Endothelial cell of umbilical vein (primary cell): ENCODE measurements at regions not wholly inside any gene's neighbourhood (a gene's known extent, or its start where the extent isn't known, plus 50 kb on each side); places are given as distances from the start of the nearest gene placed in this dataset.

ENCODE experiments used
- BruUV-seq: library from RNA; stranded (reverse); fragments of 400-500 nt; replicated peaks from 2 replicates; lab custom pipeline; 2021; lab: Mats Ljungman, UMichigan
- CTCF ChIA-PET: fragments of 300-600, 350-600 bp; sonication (Branson Sonifier 250); formaldehyde crosslinking; loops from one replicate; lab custom pipeline; 2021; ENCODE audit warnings: antibody characterized with exemption, inconsistent platforms; lab: Charles Lee
- POLR2A ChIA-PET: fragments of 300-600, 350-600 bp; sonication (Branson Sonifier 250); formaldehyde crosslinking; loops from one replicate; lab custom pipeline; 2021; ENCODE audit warnings: antibody characterized with exemption, inconsistent platforms; lab: Charles Lee
- DNase-seq: peaks from one replicate; pipeline ENCODE4 v3.0.0-alpha.2; 2011; ENCODE audit warnings: low read depth, low spot score
- FAIRE-seq: peaks from 2 replicates; lab custom pipeline; 2011; peaks lifted over from hg19 to GRCh38; lab: Jason Lieb, UNC
- H2AFZ ChIP-seq: 2 replicates; pipeline ENCODE4 v1.6.0; 2012; ENCODE audit warnings: low read depth, low read length, control low read depth, inconsistent platforms
- H3K27ac ChIP-seq: 2 replicates; pipeline ENCODE4 v1.5.1; 2011; ENCODE audit warnings: low read depth, mild to moderate bottlenecking, control low read depth, low read length, moderate library complexity; ENCODE audit not compliant: insufficient read depth
- H3K27me3 ChIP-seq, 2 experiments: 2 replicates each; pipeline versions ENCODE4 v1.6.0 to v1.6.1; 2011; ENCODE audit warnings: low read length in 2 of 2, mixed read lengths in 1 of 2; ENCODE audit not compliant: control insufficient read depth in 2 of 2, insufficient read depth in 2 of 2
- H3K36me3 ChIP-seq, 2 experiments: 2 replicates in 1 of 2; 3 replicates in 1 of 2; pipeline ENCODE4 v1.5.1; 2011; ENCODE audit warnings: low read length in 2 of 2, mild to moderate bottlenecking in 1 of 2, moderate library complexity in 1 of 2; ENCODE audit not compliant: control insufficient read depth in 2 of 2, insufficient read depth in 2 of 2; ENCODE audit errors: extremely low read depth in 1 of 2
- H3K4me1 ChIP-seq: 3 replicates; pipeline ENCODE4 v1.5.1; 2011; ENCODE audit warnings: mild to moderate bottlenecking, low read length; ENCODE audit not compliant: control insufficient read depth, insufficient read depth; ENCODE audit errors: extremely low read depth
- H3K4me2 ChIP-seq: 2 replicates; pipeline ENCODE4 v1.6.1; 2011; ENCODE audit warnings: low read length, control low read depth, mixed read lengths; ENCODE audit not compliant: insufficient read depth
- H3K4me3 ChIP-seq, 3 experiments: fragments of 200-600 bp in 1 of 3; sonication (generic), shearing (Covaris generic) in 1 of 3; replicated peaks in 1 of 3; 2 replicates each; pipeline ENCODE4 v1.5.1; 2011 to 2016; ENCODE audit warnings: control low read depth in 3 of 3, low read length in 3 of 3, mild to moderate bottlenecking in 2 of 3, inconsistent platforms in 1 of 3, low read depth in 1 of 3, moderate library complexity in 1 of 3; ENCODE audit not compliant: insufficient read depth in 1 of 3
- H3K79me2 ChIP-seq: 2 replicates; pipeline ENCODE4 v1.6.0; 2012; ENCODE audit warnings: low read length, inconsistent platforms; ENCODE audit not compliant: control insufficient read depth, insufficient read depth
- H3K9ac ChIP-seq: replicated peaks from 2 replicates; pipeline ENCODE3; 2011; ENCODE audit warnings: low read length, control low read depth; ENCODE audit not compliant: insufficient read depth; ENCODE audit errors: extremely low read depth
- H3K9me1 ChIP-seq: replicated peaks from 3 replicates; pipeline ENCODE4 v1.6.0; 2011; ENCODE audit warnings: mild to moderate bottlenecking, low read length; ENCODE audit not compliant: control insufficient read depth, insufficient read depth; ENCODE audit errors: extremely low read depth
- H3K9me3 ChIP-seq: replicated peaks from 2 replicates; pipeline ENCODE4 v1.5.1; 2012; ENCODE audit warnings: low read length, inconsistent platforms; ENCODE audit not compliant: control insufficient read depth, insufficient read depth
- H4K20me1 ChIP-seq: replicated peaks from 2 replicates; pipeline ENCODE3; 2011; ENCODE audit warnings: mild to moderate bottlenecking, low read length; ENCODE audit not compliant: control insufficient read depth, insufficient read depth; ENCODE audit errors: extremely low read depth
- CTCF ChIP-seq, 2 donors: IDR thresholded peaks; 1 replicate in 1 of 2; 2 replicates in 1 of 2; pipeline ENCODE4 v1.5.1; 2011; ENCODE audit warnings: low read length in 2 of 2, mild to moderate bottlenecking in 2 of 2, moderate library complexity in 2 of 2, control low read depth in 1 of 2, inconsistent platforms in 1 of 2, low read depth in 1 of 2; ENCODE audit not compliant: insufficient read depth in 1 of 2; ENCODE audit errors: extremely low read depth in 1 of 2
- EZH2 ChIP-seq: IDR thresholded peaks from 2 replicates; pipeline ENCODE4 v1.6.1; 2012; ENCODE audit warnings: borderline replicate concordance, low read depth, mild to moderate bottlenecking, moderate library complexity, low read length, inconsistent platforms; ENCODE audit not compliant: severe bottlenecking
- FOS ChIP-seq: IDR thresholded peaks from 2 replicates; pipeline ENCODE4 v1.6.1; 2011; ENCODE audit warnings: mild to moderate bottlenecking, low read length, moderate library complexity, borderline replicate concordance; ENCODE audit not compliant: insufficient read depth
- GATA2 ChIP-seq: IDR thresholded peaks from 2 replicates; pipeline ENCODE4 v1.7.0; 2011; ENCODE audit warnings: low read depth, mild to moderate bottlenecking, moderate library complexity, mixed read lengths, low read length; ENCODE audit not compliant: insufficient read length, insufficient read depth
- JUN ChIP-seq: IDR thresholded peaks from 2 replicates; pipeline ENCODE4 v1.6.1; 2011; ENCODE audit warnings: borderline replicate concordance, low read depth; ENCODE audit not compliant: insufficient read length, insufficient read depth
- MAX ChIP-seq: IDR thresholded peaks from 2 replicates; pipeline ENCODE4 v1.6.1; 2011; ENCODE audit not compliant: insufficient read depth, insufficient read length
- MYC ChIP-seq: IDR thresholded peaks from one replicate; pipeline ENCODE4 v1.6.1; 2011; ENCODE audit warnings: mild to moderate bottlenecking, low read depth, low read length
- POLR2A ChIP-seq: IDR thresholded peaks from 2 replicates; pipeline ENCODE4 v1.6.1; 2012; ENCODE audit warnings: low read depth, mild to moderate bottlenecking, control low read depth, low read length
- POLR2AphosphoS5 ChIP-seq: IDR thresholded peaks from 2 replicates; pipeline ENCODE4 v1.6.1; 2012; ENCODE audit warnings: low read depth, mild to moderate bottlenecking, control low read depth, low read length, moderate library complexity; ENCODE audit not compliant: insufficient read depth
- dilution Hi-C: fragments of 300-500 bp; cut with MboI; formaldehyde crosslinking; loops from one replicate; pipeline ENCODE4 v1.15.0; 2019; ENCODE audit warnings: low sequenced_read_pairs; ENCODE audit not compliant: extremely low pct_ligation_motif_present
- intact Hi-C: fragments of 100-400 bp; cut with micrococcal nuclease; formaldehyde crosslinking; loops from one replicate; pipeline ENCODE4 v1.10.0; 2022

- Histone ChIP-seq H3K9ac (no peak overlapping the region), H3K4me2 (no peak overlapping the region), H3K27ac (no peak overlapping the region), H3K27me3 (peaks cover 0 to 2% of the 10 kb centered on the region in 2 experiments), H2AFZ (no peak overlapping the region), H3K9me1 (no peaks in the 10 kb centered on the region), H3K9me3 (no peaks in the 10 kb centered on the region), H4K20me1 (no peaks in the 10 kb centered on the region), H3K36me3 (no peaks in the 10 kb centered on the region), H3K4me1 (no peaks in the 10 kb centered on the region), H3K79me2 (no peaks in the 10 kb centered on the region), H3K4me3 (no peak overlapping the region)
- FAIRE-seq = no peak
- ChIA-PET CTCF (no interaction called here), POLR2A (no interaction called here)
- no peak for DNase-seq
- intact Hi-C loops = no loop called here
- BruUV-seq = no TSS peak
- TF ChIP-seq POLR2A (no peak), MYC (no peak), CTCF (IDR thresholded peaks at IDR 0.05; ENCODE audit: extremely low read depth in 1 of 2, insufficient read depth in 1 of 2, low read depth in 1 of 2, low read length in 2 of 2) (no peak), EZH2 (no peak), FOS (no peak), JUN (no peak), MAX (no peak), POLR2AphosphoS5 (no peak), GATA2 (no peak)
- dilution Hi-C loops = no loop called here
Measured at GRCh38 chr5:82586661-82587310, 308.6 kb upstream of the RPS23 start.
